Skeletal muscle cell (primary cell): ENCODE measurements at regions not wholly inside any gene's neighbourhood (a gene's known extent, or its start where the extent isn't known, plus 50 kb on each side); places are given as distances from the start of the nearest gene placed in this dataset.
"Not testable (repeated sequence)": the region's sequence is repeated elsewhere in the genome, so short reads cannot be mapped to it uniquely, and the experiment has no call there.

Experiments
- DNase-seq: peaks from one replicate; pipeline ENCODE4 v3.0.0-alpha.2; 2010; ENCODE audit warnings: low read depth
- H3K4me3 ChIP-seq: 2 replicates; pipeline ENCODE4 v1.5.1; 2011; ENCODE audit warnings: low read depth, mild to moderate bottlenecking, control low read depth, low read length, moderate library complexity

DNA sequence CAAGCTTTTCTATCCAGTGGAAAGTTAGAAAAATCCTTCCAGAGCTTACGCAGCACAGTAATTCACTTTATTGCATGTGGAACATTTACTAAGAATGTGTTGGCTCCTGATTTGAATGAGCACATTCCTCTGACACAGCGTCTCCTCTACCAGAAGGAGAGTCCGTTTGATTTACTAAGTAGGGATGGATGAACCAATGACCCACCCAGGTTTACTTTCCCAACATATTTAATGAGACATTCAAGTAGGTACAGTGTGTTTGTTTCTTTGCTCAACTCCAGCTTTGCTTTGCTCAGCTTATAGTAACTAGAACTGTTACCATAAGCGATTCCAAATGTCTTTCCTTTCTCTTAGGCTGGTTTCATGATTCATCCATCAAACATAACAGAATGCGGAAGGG, 161.7 kb downstream of the SMARCA1 start:
- no peak for DNase-seq
- no peak overlapping the region for H3K4me3 ChIP-seq

DNA sequence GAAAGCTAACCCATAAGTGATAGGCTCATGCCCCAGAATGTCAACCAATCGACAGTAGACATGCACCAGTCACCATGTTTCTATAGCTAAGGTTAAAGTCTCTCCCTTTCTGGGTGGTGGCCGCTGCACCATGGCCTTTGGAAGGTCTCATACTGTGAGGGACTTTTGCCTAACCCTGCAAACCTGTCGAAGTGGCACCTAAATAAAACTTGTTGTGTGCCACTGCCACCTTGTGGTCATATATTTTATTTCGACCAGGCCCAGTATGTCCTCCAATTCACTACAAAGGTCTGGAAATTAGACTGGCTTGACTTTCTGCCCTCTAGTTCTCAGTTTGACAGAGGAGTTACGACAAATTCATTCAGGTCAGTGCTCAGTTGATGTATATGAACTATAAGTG, 163.1 kb downstream of the SMARCA1 start:
- H3K4me3 ChIP-seq, result no peak overlapping the region
- DNase-seq, result no peak

- no peak for DNase-seq
- no peak overlapping the region for H3K4me3 ChIP-seq
These were observed 164.0 kb downstream of the SMARCA1 start for GRCh38 chrX:129359269-129359668.

DNA sequence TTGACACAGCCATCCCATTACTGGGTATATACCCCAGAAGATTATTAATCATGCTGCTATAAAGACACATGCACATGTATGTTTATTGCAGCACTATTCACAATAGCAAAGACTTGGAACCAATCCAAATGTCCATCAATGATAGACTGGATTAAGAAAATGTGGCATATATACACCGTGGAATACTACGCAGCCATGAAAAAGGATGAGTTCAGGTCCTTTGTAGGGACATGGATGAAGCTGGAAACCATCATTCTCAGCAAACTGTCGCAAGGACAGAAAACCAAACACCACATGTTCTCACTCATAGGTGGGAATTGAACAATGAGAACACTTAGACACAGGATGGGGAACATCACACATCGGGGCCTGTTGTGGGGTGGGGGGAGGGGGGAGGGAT, 165.9 kb downstream of the SMARCA1 start:
- not testable (repeated sequence) for H3K4me3 ChIP-seq, DNase-seq

DNA sequence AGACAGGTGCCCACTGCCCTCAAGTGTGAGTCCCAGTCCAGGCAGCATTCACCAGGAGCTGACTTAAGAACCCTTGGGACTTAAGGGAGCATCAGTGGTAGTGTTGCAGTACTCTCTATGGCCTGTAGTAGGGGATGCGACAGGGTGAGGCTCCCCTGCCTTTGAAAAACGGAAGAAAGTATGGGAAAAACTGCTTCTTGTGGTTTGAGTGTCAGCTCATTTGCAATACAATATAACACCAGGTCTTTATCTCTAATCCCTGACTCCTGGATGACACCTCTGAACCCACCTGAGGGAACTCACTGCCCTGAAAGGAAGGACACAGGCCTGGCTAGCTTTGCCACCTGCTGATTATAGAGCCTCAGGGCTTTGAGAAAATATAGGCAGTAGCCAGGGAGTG, 176.0 kb downstream of the SMARCA1 start:
- no peak for DNase-seq
- no peak overlapping the region for H3K4me3 ChIP-seq

DNA sequence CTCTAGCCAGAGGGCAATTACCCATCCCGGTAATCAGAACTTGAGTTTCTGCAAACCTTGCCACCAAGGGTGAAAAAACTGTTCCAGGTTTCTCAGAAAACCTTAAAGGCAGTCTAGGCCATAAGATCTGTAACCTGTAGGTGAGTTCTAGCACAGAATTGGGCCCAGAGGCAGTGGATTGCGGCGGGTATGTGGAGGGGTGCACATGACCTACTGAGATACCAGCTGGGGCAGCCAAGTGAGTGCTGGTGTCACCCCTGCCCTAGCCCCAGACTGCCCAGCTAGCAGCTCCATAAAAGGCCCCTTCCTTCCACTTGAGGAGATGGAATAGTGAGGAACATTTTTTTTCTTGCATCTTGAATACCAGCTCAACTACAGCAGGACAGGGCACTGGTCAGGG, 176.7 kb downstream of the SMARCA1 start:
- no peak overlapping the region for H3K4me3 ChIP-seq
- DNase-seq, result no peak

- not testable (repeated sequence) for H3K4me3 ChIP-seq, DNase-seq
These were observed 186.0 kb downstream of the SMARCA1 start for GRCh38 chrX:129337264-129337663.

- no peak for DNase-seq
These were observed 200.2 kb downstream of the SMARCA1 start for GRCh38 chrX:129323115-129323514.

DNA sequence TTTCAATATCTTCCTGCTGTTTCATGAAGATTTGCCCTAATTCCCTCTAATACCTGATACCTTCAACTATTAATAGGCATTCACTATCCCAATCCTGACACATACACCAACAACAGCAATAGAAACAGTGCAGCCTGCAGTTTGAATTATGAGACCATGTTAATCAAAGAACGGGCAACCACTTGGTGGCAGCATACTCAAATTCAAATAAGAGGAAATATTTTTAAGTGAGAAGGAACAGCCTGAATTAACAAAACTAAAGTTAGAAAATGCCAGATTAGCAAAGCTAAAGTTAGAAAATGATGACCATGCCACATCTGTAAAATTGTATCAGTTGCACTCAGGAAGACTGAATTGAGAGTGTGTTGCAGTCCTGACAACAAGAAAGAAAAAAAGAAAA, 204.9 kb downstream of the SMARCA1 start:
- H3K4me3 ChIP-seq, result no peak overlapping the region
- no peak for DNase-seq

More at GRCh38 chrX:129323115-129323514, 200.2 kb downstream of the SMARCA1 start:
- H3K4me3 ChIP-seq, result no peak overlapping the region

DNA sequence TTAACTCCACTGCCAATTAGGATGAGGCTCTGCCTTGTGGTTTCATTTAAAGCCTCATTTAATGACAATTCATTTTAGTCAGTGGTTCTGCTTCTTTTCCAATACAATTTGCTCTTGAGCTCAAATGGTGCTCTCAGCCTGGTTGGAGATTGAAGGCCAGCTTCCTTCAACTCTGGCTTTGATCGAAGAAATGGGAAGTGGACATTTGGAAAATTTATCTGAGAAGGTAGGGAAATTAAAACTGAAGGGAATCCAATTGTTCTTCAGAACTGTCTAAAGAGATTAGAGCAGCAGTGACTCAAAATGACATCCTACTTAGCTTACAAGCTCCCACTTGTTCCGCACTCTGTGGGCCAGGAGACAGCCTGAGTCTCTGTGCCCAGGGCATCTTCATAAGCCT, 206.8 kb downstream of the SMARCA1 start:
- DNase-seq, result no peak
- no peak overlapping the region for H3K4me3 ChIP-seq

DNA sequence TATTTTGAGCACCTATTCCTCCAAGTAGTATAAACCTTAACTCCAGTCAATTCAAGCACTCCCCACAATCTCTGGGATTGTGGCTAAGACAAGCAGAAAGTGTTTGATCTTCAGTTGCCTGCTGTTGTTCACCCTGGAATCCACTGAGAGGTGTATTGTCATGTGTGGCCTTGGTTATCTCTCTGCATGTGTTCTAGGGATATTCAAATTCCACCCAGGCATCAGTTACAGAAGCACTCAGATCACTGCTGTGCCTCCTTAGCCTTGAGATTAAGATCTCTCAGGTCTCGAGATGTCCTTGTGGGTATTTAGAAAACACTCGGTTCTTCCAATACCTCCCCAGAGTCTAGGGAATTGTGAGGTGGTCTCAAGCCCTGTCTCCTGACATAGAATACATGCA, 213.3 kb downstream of the SMARCA1 start:
- H3K4me3 ChIP-seq, result no peak overlapping the region
- no peak for DNase-seq

GRCh38 chrX:129262912-129263311, 260.4 kb downstream of the SMARCA1 start:
- no peak for DNase-seq
- no peak overlapping the region for H3K4me3 ChIP-seq

- DNase-seq, H3K4me3 ChIP-seq: not testable (repeated sequence)
These were observed 267.8 kb downstream of the SMARCA1 start for GRCh38 chrX:129255516-129255915.

- no peak for DNase-seq
- H3K4me3 ChIP-seq, result no peak overlapping the region
These were observed 273.7 kb downstream of the SMARCA1 start for GRCh38 chrX:129249563-129249962.

DNA sequence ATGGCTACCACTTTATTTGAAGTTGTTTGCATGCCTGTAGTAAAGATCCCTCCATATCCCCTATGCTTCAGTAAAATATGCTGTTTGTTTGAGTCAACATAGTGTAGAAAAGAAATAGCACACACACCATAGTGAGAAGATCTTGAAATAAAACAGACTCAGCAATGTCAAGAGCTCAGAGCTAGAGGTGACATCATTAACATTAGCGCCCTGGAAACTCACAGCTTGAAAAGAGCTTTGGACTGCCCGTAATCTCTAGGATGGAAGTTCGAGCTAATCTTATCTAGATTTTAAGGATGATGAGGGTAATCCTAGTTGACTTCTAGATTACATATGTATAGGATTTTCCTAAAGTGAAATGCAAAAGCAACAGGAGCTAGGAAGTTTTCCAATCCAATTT, 275.6 kb downstream of the SMARCA1 start:
- DNase-seq, result no peak

DNA sequence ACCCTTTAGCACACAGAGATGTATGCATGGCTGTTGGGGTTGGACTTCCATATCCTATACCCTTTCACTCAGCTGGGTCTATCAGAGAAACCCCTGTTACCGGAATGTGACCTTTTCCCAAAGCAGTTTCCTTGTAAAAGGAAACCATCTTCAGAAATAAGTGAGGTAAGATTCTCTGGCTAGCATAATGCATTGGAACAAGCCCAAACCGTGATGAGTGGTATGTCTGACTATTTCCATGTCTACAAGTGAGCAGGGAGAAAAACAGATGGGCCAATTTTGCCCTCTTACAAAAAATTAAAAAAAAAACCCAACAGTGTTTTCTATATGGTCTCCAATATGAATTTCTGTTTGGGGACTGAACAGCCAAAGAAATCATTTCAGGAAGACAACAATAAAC, 283.9 kb downstream of the SMARCA1 start:
- H3K4me3 ChIP-seq, result no peak overlapping the region
- DNase-seq, result peak; percentile 2

More for the DNA sequence above, 275.6 kb downstream of the SMARCA1 start:
- H3K4me3 ChIP-seq, result no peak overlapping the region

GRCh38 chrX:129238011-129238410, 285.3 kb downstream of the SMARCA1 start:
- DNase-seq, result no peak
- no peak overlapping the region for H3K4me3 ChIP-seq

DNA sequence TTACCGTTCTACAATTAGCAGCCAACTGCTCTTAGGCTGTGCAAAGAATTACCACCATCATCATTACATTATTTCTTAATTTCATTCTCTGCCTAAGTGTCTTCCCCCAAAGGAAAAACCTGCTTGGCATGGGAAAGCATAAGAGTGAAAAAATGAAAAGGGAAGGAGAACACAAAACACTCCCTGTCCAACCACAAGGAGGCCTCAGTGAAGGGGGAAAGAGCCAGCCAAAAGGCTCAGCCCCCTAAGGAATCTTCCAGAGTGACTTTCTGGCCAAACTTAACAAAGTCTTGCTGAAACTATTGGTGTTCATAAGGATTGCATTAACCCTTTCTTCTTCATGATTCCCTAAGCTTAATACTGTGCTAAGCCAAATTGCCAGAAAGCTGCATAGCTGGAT, 287.4 kb downstream of the SMARCA1 start:
- DNase-seq, result no peak
- no peak overlapping the region for H3K4me3 ChIP-seq

- DNase-seq, result no peak
These were observed 289.5 kb downstream of the SMARCA1 start for GRCh38 chrX:129233786-129234185.

DNA sequence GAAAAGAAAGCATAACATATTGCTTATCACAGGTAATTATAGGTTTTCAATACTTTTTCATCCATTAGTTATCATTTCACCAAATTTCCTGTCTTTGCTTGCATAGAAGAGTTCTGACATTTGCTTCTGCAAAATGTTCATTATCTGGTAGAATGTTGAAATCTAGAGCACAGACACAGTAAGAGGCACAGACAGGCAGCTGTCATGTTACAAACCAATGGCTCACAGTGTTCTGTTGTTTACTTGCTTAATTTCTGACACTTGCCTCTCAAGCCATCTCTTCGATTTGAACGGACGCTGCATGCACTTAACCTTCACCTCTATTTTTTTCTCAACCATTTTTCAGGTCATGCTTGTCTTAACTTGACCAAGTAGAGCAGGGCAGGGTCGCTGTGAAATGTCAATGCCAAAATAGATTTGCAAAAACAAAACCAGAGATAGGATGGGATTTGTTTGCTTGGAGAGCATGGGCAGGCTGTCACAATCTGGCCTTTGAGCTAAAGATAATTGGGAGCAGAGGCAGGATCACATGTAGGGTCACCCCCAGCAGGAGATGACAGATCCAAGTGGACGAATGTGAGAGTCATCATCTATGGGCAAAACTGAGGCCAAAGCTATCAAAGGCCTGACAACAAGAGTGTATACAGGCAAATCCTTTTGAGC, 292.3 kb downstream of the SMARCA1 start:
- no peak for DNase-seq
- H3K4me3 ChIP-seq, result no peak overlapping the region

More at GRCh38 chrX:129233786-129234185, 289.5 kb downstream of the SMARCA1 start:
- no peak overlapping the region for H3K4me3 ChIP-seq

- no peak overlapping the region for H3K4me3 ChIP-seq
- DNase-seq, result no peak
These were observed 293.1 kb downstream of the SMARCA1 start for GRCh38 chrX:129230168-129230567.

DNA sequence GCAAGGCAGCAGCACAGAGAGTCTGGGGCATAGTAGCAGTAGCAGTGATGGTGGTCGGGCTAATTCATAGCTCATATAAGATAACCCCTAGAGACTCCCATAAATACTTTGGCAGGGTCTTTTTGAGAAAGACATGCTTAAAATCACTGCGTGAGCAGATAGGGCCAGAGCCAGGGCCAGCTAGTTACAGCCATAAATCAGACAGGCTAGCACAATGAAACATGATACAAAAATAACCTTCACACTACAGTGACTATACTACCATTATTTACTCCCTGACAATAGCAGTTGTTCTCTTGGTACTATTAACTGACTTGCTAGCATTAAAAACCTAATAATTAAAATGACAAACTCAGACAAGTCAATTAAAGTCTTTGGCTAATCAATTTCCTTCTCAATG, 295.9 kb downstream of the SMARCA1 start:
- H3K4me3 ChIP-seq, result no peak overlapping the region
- no peak for DNase-seq
